HG02588 (cell line): ENCODE measurements at regions not wholly inside any gene's neighbourhood (a gene's known extent, or its start where the extent isn't known, plus 50 kb on each side); places are given as distances from the start of the nearest gene placed in this dataset.

Source experiments
- ATAC-seq: cut with Tn5 transposase; IDR thresholded peaks from one replicate; pipeline ENCODE4 v1.9.1; 2021; ENCODE audit warnings: mild to moderate bottlenecking, moderate library complexity; ENCODE audit not compliant: unreplicated experiment

DNA sequence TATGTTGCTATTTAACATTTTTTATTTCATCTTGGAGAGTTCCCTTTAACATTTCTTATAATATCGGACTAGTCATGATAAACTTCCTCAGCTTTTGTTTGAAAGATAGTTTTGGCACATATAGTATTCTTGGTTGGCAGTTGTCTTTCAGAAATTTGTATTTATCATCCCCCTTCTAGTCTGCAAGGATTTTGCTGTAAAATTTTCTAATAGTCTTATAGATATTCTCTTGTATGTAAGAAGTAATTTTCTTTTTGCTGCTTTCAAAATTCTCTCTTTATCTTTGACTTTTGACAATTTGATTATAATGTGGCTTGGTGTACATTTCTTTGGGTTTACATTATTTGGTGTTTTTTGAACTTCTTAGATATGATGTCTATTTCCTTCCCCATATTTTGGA, 116.0 kb upstream of the AVPR1A start:
- ATAC-seq = no peak

GRCh38 chr12:63264629-63265028, 113.6 kb upstream of the AVPR1A start:
- ATAC-seq = no peak

DNA sequence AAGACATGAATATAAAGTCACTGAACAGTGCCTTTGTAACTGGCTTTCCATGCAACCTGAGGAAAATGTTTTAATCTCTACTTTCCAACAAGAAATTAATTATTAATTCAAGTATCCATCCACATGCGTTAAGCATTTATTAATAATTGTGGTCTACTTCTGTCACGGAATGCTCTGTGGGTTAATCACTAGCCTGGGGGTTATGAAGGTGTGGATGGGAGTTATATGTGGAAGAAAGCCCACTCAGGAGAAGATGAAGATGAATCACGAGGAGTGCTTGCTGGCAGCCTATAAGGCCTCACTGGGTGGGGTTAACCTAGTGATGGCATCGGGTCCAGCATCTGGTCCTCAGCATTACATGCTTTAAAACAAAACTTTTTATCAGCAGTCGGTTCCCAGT, 99.5 kb upstream of the AVPR1A start:
- ATAC-seq = no peak

GRCh38 chr12:63238892-63239291, 87.9 kb upstream of the AVPR1A start:
- no peak for ATAC-seq

DNA sequence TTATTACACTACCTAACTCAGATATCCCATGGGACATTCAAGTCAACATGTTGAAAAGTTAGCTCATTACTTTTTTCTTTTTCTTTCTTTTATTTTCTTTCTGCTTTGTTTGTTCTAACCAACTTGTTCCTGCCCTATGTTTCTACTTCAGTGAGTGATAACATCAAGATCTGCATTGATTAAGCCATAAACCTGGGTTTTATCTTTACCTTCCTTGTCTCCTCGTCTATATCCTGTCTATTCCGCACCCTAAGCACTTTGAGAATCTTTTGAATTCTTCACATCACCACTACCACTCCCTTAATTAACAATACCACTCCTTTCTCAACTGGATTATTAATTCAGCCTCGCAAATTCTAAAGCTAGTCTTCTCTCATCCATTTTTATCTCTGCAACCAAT, 81.9 kb upstream of the AVPR1A start:
- no peak for ATAC-seq

- ATAC-seq = no peak
These were observed 77.9 kb upstream of the AVPR1A start for GRCh38 chr12:63228853-63229252.

DNA sequence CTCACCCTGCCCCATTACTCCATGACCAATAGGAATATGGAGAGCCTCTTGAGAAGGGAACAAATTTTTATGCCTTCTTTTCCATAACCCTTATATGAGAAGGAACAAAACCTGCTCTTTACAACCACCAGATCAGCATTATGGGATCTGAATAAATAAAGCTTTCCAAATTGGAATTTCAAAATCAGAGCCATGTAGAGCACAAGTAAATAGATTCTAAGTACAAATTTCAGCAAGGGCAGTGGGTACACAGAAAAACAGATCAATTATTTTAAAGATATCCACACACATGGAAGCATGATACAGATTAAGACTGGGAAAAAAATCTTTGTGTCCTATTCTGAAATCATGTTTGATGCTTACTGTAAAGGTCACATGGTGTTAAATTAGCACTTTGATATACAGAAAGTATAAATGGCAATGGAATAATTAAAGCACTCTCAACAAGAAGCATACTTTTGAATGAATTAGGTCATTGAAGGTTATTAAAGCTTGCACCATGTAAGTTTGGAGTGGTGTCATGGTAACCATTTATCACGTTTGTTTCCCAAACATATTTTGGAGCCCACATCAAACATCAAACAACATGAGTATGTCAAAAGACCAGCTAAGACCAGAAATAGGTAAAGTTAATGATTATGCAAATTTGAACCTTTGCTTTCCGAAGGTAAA, 75.9 kb upstream of the AVPR1A start:
- ATAC-seq = no peak

DNA sequence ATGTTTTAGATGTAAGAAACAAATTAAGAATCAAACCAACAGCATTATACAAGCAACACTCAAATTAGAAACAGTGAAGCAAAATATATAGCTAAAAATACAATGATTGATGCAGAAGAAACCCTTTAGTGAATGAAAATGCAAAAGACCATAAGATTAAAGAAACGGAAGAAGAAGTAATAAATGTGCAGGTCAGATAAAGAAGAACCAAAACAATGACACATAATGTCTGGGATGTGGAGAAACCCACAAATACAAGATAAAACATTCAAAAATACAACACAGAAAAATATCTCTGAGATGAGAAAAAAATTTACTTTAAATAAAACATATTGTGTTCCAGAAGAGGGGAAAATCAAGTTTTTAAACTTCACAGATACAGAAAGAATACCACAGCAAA, 73.4 kb upstream of the AVPR1A start:
- no peak for ATAC-seq

- ATAC-seq = no peak
These were observed 72.1 kb upstream of the AVPR1A start for GRCh38 chr12:63223128-63223527.

DNA sequence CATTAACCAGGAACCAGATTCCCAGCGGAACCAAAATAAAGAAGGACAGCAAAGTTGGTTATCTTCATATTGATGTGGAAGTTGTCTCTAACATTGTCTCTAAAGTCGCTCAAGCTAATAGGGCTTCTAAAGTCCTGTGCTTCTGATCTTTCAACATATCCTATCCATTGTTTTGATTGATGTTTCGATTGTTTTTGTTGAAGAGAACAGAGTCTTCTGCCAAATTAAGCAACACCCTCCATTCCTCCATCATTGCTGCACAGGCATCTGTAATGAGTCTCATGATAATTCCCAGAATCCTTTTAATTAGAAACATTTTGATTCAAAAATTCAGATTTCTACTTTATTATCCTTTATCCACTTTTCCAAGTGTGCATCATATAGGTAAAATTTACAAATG, 71.6 kb upstream of the AVPR1A start:
- no peak for ATAC-seq

DNA sequence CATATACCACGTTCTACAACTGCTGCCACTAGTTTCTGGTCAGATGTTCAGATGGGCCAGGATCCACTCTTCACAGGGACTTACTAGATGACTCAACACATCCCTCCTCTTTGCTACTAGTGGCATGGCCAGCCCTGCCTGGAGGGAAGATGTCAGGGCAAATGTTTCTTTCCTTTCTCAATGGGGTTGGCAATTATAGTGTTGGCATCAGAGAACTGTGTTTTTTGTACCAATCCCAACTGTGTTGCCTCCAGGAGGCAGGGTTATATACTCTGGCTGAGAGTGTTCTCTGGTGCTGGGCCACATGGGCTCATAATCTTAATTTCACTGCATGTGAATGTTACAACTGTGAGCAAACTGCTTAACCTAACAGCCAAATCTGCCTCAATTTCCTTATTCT, 69.9 kb upstream of the AVPR1A start:
- no peak for ATAC-seq

- no peak for ATAC-seq
These were observed 61.3 kb upstream of the AVPR1A start for GRCh38 chr12:63212316-63212715.

- no peak for ATAC-seq
These were observed 58.0 kb upstream of the AVPR1A start for GRCh38 chr12:63208956-63209355.

GRCh38 chr12:63206909-63207308, 55.9 kb upstream of the AVPR1A start:
- no peak for ATAC-seq

GRCh38 chr12:63206494-63206893, 55.5 kb upstream of the AVPR1A start:
- no peak for ATAC-seq
